ENCODE measurements at regions not wholly inside any gene's neighbourhood (a gene's known extent, or its start where the extent isn't known, plus 50 kb on each side); places are given as distances from the start of the nearest gene placed in this dataset.
"Not testable (repeated sequence)": the region's sequence is repeated elsewhere in the genome, so short reads cannot be mapped to it uniquely, and the experiment has no call there.

DNA sequence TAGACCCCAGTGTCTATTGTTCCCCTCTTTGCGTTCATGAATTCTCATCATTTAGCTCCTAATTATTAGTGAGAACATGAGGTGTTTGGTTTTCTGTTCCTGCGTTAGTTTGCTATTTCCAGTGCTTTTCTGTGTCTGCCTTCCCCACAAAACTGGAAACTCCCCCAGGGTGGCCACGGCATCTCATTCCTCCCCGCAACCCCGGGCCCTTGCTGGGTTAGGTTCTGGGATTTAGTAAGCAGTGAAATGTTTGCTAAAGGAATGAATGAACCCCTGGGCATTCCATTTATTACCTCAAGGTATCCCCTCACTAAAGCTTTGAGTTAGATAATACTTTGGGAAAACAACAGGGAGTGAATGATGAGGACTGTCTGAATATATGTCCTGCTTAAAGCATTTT lies 142.9 kb downstream of the GLUL start:
- H3K27ac ChIP-seq (ENCODE audit: low read depth in 1 of 2, low read length in 1 of 2) = no peak overlapping the region
- no peaks in the 10 kb centered on the region for H3K27me3 ChIP-seq (ENCODE audit: control insufficient read depth in 3 of 3, insufficient read depth in 3 of 3, low read length in 2 of 3)
- H3K36me3 ChIP-seq (ENCODE audit: control insufficient read depth in 4 of 4, insufficient read depth in 4 of 4, low read length in 4 of 4) = no peaks in the 10 kb centered on the region
- H3K4me1 ChIP-seq (ENCODE audit: control insufficient read depth in 5 of 5, insufficient read depth in 5 of 5, low read length in 5 of 5) = no peaks in the 10 kb centered on the region
- no peak for ATAC-seq (ENCODE audit: insufficient read depth, low FRiP score)
- no peak for DNase-seq
- no peak overlapping the region for H3K4me3 ChIP-seq
- WGBS, 2 donors = 82 to 94% methylated on average over 5 of the region's 5 CpGs
- no peaks in the 10 kb centered on the region for H3K9me3 ChIP-seq (ENCODE audit: control insufficient read depth in 4 of 4, insufficient read depth in 3 of 4, low read length in 3 of 4)
- TF ChIP-seq, protein P1, sequence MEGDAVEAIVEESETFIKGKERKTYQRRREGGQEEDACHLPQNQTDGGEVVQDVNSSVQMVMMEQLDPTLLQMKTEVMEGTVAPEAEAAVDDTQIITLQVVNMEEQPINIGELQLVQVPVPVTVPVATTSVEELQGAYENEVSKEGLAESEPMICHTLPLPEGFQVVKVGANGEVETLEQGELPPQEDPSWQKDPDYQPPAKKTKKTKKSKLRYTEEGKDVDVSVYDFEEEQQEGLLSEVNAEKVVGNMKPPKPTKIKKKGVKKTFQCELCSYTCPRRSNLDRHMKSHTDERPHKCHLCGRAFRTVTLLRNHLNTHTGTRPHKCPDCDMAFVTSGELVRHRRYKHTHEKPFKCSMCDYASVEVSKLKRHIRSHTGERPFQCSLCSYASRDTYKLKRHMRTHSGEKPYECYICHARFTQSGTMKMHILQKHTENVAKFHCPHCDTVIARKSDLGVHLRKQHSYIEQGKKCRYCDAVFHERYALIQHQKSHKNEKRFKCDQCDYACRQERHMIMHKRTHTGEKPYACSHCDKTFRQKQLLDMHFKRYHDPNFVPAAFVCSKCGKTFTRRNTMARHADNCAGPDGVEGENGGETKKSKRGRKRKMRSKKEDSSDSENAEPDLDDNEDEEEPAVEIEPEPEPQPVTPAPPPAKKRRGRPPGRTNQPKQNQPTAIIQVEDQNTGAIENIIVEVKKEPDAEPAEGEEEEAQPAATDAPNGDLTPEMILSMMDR (IDR thresholded peaks at IDR 0.05; ENCODE audit: control extremely low read depth, extremely low read depth) = no peak
- no peak overlapping the region for H3K9ac ChIP-seq (ENCODE audit: insufficient read depth in 1 of 2, low read length in 2 of 2)

DNA sequence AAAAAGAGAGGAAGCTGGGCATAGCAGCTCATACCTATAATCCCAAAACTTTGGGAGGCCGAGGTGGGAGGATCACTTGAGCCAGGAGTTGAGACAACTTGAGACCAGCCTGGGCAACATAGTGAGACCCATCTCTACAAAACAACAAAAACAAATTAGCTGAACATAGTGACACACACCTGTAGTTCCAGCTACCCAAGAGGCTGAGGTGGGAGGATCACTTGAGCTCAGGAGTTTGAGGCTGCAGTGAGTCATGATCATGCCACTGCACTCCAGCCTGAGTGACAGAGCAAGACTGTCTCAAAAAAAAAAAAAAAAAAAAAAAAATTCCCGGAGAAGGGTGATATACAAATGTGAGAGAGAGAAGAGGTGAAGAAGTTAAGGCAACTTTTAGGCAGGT lies 143.8 kb downstream of the GLUL start:
- H3K9ac ChIP-seq (ENCODE audit: insufficient read depth in 1 of 2, low read length in 2 of 2); H3K4me3 ChIP-seq; H3K27me3 ChIP-seq (ENCODE audit: control insufficient read depth in 3 of 3, insufficient read depth in 3 of 3, low read length in 2 of 3); DNase-seq; ATAC-seq (ENCODE audit: insufficient read depth, low FRiP score); H3K4me1 ChIP-seq (ENCODE audit: control insufficient read depth in 5 of 5, insufficient read depth in 5 of 5, low read length in 5 of 5); H3K36me3 ChIP-seq (ENCODE audit: control insufficient read depth in 4 of 4, insufficient read depth in 4 of 4, low read length in 4 of 4); H3K27ac ChIP-seq (ENCODE audit: low read depth in 1 of 2, low read length in 1 of 2); H3K9me3 ChIP-seq (ENCODE audit: control insufficient read depth in 4 of 4, insufficient read depth in 3 of 4, low read length in 3 of 4): not testable (repeated sequence)
- 82 to 89% methylated on average over 2 of the region's 2 CpGs for WGBS, 2 donors

DNA sequence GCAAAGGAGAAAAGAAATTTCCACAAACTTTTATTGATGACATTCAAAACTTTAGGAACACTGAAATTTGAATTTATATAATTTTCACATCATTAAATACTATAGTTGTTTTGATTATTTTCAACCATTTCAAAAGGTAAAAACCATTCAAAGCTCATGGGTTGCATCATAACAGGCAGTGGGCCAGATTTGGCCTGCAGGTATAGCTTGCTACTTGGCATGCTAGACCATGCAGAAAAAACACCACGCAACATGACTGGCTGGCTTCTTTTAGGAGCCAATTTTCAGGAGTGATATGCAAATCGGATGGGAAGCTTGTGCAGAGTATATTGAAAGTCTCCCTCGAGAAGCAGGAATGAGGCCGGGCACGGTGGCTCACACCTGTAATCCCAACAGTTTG lies 144.8 kb downstream of the GLUL start:
- WGBS, 2 donors = 71 to 80% methylated on average over 5 of the region's 5 CpGs
- Histone ChIP-seq H3K9me3 (ENCODE audit: control insufficient read depth in 4 of 4, insufficient read depth in 3 of 4, low read length in 3 of 4) (no peaks in the 10 kb centered on the region), H3K4me3 (no peak overlapping the region), H3K4me1 (ENCODE audit: control insufficient read depth in 5 of 5, insufficient read depth in 5 of 5, low read length in 5 of 5) (peaks cover 0 to 2% (median 0%) of the 10 kb centered on the region in 5 donors), H3K9ac (ENCODE audit: insufficient read depth in 1 of 2, low read length in 2 of 2) (no peak overlapping the region), H3K27ac (ENCODE audit: low read depth in 1 of 2, low read length in 1 of 2) (no peak overlapping the region), H3K27me3 (ENCODE audit: control insufficient read depth in 3 of 3, insufficient read depth in 3 of 3, low read length in 2 of 3) (no peaks in the 10 kb centered on the region), H3K36me3 (ENCODE audit: control insufficient read depth in 4 of 4, insufficient read depth in 4 of 4, low read length in 4 of 4) (no peaks in the 10 kb centered on the region)
- ATAC-seq (ENCODE audit: insufficient read depth, low FRiP score) (no peak), DNase-seq (no peak)
- TF ChIP-seq, protein P1 (IDR thresholded peaks at IDR 0.05; ENCODE audit: control extremely low read depth, extremely low read depth) = no peak

DNA sequence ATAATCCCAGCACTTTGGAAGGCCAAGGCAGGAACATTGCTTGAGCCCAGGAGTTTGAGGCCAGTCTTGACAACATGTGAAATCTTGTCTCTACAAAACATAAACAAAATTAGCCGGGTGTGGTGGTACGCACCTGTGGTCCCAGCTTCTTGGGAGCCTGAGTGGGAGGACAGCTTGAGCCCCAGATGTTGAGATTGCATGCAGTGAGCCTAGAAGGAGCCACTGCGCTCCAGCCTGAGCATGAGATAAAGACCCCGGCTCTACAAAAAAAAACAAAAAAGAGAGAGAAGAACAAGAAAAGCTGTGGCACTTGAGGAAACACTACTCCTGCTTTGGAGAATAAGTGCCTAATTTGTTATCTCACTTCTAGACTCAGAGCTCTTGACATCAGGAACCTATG lies 146.6 kb downstream of the GLUL start:
- no peak for ATAC-seq (ENCODE audit: insufficient read depth, low FRiP score)
- TF ChIP-seq, protein P1 (IDR thresholded peaks at IDR 0.05; ENCODE audit: control extremely low read depth, extremely low read depth) = no peak
- H3K36me3 ChIP-seq (ENCODE audit: control insufficient read depth in 4 of 4, insufficient read depth in 4 of 4, low read length in 4 of 4) = no peaks in the 10 kb centered on the region
- H3K4me3 ChIP-seq = no peak overlapping the region
- WGBS, 2 donors = 95 to 96% methylated on average over 4 of the region's 4 CpGs
- no peak for DNase-seq
- no peak overlapping the region for H3K27ac ChIP-seq (ENCODE audit: low read depth in 1 of 2, low read length in 1 of 2)
- no peaks in the 10 kb centered on the region for H3K9me3 ChIP-seq (ENCODE audit: control insufficient read depth in 4 of 4, insufficient read depth in 3 of 4, low read length in 3 of 4)
- no peaks in the 10 kb centered on the region for H3K27me3 ChIP-seq (ENCODE audit: control insufficient read depth in 3 of 3, insufficient read depth in 3 of 3, low read length in 2 of 3)
- H3K4me1 ChIP-seq (ENCODE audit: control insufficient read depth in 5 of 5, insufficient read depth in 5 of 5, low read length in 5 of 5) = peaks cover 0 to 4% (median 0%) of the 10 kb centered on the region in 5 donors
- no peak overlapping the region for H3K9ac ChIP-seq (ENCODE audit: insufficient read depth in 1 of 2, low read length in 2 of 2)

All from lung (tissue), 11 donors.